ENCODE measurements at regions not wholly inside any gene's neighbourhood (a gene's known extent, or its start where the extent isn't known, plus 50 kb on each side); places are given as distances from the start of the nearest gene placed in this dataset.

- TF ChIP-seq POLR3A (IDR thresholded peaks at IDR 0.05; ENCODE audit: borderline replicate concordance, extremely low read depth, insufficient read depth, insufficient read length) (no peak), SMAD1 (IDR thresholded peaks at IDR 0.05; ENCODE audit: low read depth, low read length, partially characterized antibody) (no peak), OTX1 (CRISPR knock-in tag; IDR thresholded peaks at IDR 0.05) (no peak)
These were observed 576.3 kb downstream of the KCNH5 start (continued) for GRCh38 chr14:62468946-62469345.

DNA sequence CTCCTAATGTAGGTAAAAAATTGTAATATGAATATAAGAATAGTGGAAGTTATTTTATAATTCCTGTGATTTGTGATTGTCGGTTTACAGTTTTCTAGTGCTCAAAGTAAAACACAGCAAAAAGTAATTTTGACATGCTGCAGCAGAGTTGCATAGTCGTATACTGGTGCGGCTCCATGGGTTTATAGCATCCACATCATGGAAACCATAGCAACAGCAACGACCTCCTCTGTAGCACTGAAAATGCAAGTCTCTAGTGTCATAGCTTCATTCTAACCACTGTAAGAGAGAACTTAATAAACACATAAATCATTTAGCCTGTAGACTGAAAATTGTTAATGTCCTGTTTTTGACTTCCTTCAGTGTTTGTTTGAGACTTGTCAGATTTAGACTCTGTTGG is 574.3 kb downstream of the KCNH5 start:
- H3K4me2 ChIP-seq (ENCODE audit: insufficient read depth, low read length), result no peak overlapping the region
- ChIA-PET CTCF (ENCODE audit: low intra/inter-chr PET ratio) (no interaction called here), POLR2A (no interaction called here)
- H4K20me1 ChIP-seq (replicated peaks; ENCODE audit: control insufficient read depth, insufficient read depth, low read length), result no peaks in the 10 kb centered on the region
- WGBS (ENCODE audit: insufficient coverage, low coverage, missing lambda C conversion rate), result 2% methylated on average over 4 of the region's 4 CpGs
- H3K79me2 ChIP-seq (ENCODE audit: control insufficient read depth, insufficient read depth, low read length), result no peaks in the 10 kb centered on the region
- H2AFZ ChIP-seq (ENCODE audit: low read depth, low read length), result no peak overlapping the region
- H3K9me3 ChIP-seq (replicated peaks; ENCODE audit: control insufficient read depth, insufficient read depth, low read depth, low read length), result no peaks in the 10 kb centered on the region
- no peaks in the 10 kb centered on the region for H3K9me1 ChIP-seq (ENCODE audit: control insufficient read depth, insufficient read depth, low read length)
- no peak overlapping the region for H3K27ac ChIP-seq (ENCODE audit: extremely low read depth, low read depth, low read length)
- H3K4me3 ChIP-seq, result no peak overlapping the region
- ATAC-seq (no peak), DNase-seq (ENCODE audit: extremely low read depth in 1 of 4, low spot score in 3 of 4) (no peak), FAIRE-seq (no peak)
- BruUV-seq (replicated peaks), result no TSS peak
- H3K9ac ChIP-seq (ENCODE audit: insufficient read depth in 1 of 2, low read depth in 2 of 2, low read length in 2 of 2), result no peak overlapping the region
- intact Hi-C loops (cut with micrococcal nuclease) (no loop called here), in situ Hi-C loops (cut with MboI) (no loop called here)
- H3K4me1 ChIP-seq (replicated peaks in 1 of 2; ENCODE audit: control insufficient read depth in 2 of 2, insufficient read depth in 2 of 2, low read length in 2 of 2), result no peaks in the 10 kb centered on the region
- no peaks in the 10 kb centered on the region for H3K36me3 ChIP-seq (ENCODE audit: control insufficient read depth, insufficient read depth, low read length)
- H3K27me3 ChIP-seq (ENCODE audit: control insufficient read depth in 2 of 2, insufficient read depth in 2 of 2, low read length in 2 of 2), result no peaks in the 10 kb centered on the region
- TF ChIP-seq CAMTA2 (CRISPR knock-in tag; conservative IDR thresholded peaks at IDR 0.05) (no peak), RFX1 (IDR thresholded peaks at IDR 0.05) (no peak), FOXP1 (CRISPR knock-in tag; IDR thresholded peaks at IDR 0.05) (no peak), ZNF436 (CRISPR knock-in tag; IDR thresholded peaks at IDR 0.05) (no peak), ZNF165 (CRISPR knock-in tag; IDR thresholded peaks at IDR 0.05; ENCODE audit: borderline replicate concordance) (no peak), KAT7 (CRISPR knock-in tag; IDR thresholded peaks at IDR 0.05; ENCODE audit: borderline replicate concordance) (no peak), ZNF586 (CRISPR knock-in tag; conservative IDR thresholded peaks at IDR 0.05) (no peak), ZNF696 (CRISPR knock-in tag; conservative IDR thresholded peaks at IDR 0.05) (no peak)
- TF ChIP-seq, protein P1, sequence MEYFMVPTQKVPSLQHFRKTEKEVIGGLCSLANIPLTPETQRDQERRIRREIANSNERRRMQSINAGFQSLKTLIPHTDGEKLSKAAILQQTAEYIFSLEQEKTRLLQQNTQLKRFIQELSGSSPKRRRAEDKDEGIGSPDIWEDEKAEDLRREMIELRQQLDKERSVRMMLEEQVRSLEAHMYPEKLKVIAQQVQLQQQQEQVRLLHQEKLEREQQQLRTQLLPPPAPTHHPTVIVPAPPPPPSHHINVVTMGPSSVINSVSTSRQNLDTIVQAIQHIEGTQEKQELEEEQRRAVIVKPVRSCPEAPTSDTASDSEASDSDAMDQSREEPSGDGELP (CRISPR knock-in tag; IDR thresholded peaks at IDR 0.05; ENCODE audit: borderline replicate concordance), result no peak
- TF ChIP-seq, protein P2, sequence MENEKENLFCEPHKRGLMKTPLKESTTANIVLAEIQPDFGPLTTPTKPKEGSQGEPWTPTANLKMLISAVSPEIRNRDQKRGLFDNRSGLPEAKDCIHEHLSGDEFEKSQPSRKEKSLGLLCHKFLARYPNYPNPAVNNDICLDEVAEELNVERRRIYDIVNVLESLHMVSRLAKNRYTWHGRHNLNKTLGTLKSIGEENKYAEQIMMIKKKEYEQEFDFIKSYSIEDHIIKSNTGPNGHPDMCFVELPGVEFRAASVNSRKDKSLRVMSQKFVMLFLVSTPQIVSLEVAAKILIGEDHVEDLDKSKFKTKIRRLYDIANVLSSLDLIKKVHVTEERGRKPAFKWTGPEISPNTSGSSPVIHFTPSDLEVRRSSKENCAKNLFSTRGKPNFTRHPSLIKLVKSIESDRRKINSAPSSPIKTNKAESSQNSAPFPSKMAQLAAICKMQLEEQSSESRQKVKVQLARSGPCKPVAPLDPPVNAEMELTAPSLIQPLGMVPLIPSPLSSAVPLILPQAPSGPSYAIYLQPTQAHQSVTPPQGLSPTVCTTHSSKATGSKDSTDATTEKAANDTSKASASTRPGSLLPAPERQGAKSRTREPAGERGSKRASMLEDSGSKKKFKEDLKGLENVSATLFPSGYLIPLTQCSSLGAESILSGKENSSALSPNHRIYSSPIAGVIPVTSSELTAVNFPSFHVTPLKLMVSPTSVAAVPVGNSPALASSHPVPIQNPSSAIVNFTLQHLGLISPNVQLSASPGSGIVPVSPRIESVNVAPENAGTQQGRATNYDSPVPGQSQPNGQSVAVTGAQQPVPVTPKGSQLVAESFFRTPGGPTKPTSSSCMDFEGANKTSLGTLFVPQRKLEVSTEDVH (IDR thresholded peaks at IDR 0.05; ENCODE audit: low read depth, partially characterized antibody), result no peak
- TF ChIP-seq, protein P3, sequence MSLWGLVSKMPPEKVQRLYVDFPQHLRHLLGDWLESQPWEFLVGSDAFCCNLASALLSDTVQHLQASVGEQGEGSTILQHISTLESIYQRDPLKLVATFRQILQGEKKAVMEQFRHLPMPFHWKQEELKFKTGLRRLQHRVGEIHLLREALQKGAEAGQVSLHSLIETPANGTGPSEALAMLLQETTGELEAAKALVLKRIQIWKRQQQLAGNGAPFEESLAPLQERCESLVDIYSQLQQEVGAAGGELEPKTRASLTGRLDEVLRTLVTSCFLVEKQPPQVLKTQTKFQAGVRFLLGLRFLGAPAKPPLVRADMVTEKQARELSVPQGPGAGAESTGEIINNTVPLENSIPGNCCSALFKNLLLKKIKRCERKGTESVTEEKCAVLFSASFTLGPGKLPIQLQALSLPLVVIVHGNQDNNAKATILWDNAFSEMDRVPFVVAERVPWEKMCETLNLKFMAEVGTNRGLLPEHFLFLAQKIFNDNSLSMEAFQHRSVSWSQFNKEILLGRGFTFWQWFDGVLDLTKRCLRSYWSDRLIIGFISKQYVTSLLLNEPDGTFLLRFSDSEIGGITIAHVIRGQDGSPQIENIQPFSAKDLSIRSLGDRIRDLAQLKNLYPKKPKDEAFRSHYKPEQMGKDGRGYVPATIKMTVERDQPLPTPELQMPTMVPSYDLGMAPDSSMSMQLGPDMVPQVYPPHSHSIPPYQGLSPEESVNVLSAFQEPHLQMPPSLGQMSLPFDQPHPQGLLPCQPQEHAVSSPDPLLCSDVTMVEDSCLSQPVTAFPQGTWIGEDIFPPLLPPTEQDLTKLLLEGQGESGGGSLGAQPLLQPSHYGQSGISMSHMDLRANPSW (CRISPR knock-in tag; IDR thresholded peaks at IDR 0.05), result no peak
- TF ChIP-seq, protein P4, sequence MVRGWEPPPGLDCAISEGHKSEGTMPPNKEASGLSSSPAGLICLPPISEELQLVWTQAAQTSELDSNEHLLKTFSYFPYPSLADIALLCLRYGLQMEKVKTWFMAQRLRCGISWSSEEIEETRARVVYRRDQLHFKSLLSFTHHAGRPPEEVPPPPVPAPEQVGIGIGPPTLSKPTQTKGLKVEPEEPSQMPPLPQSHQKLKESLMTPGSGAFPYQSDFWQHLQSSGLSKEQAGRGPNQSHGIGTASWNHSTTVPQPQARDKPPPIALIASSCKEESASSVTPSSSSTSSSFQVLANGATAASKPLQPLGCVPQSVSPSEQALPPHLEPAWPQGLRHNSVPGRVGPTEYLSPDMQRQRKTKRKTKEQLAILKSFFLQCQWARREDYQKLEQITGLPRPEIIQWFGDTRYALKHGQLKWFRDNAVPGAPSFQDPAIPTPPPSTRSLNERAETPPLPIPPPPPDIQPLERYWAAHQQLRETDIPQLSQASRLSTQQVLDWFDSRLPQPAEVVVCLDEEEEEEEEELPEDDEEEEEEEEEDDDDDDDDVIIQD (CRISPR knock-in tag; IDR thresholded peaks at IDR 0.05), result no peak
